K562 (cell line): ENCODE measurements at regions not wholly inside any gene's neighbourhood (a gene's known extent, or its start where the extent isn't known, plus 50 kb on each side); places are given as distances from the start of the nearest gene placed in this dataset.

Experiments used
- ATAC-seq: fragments of 200-7000 bp; cut with Tn5 transposase; 3 replicates; pipeline ENCODE4 v1.9.1; 2020; ENCODE audit warnings: moderate library complexity
- BruUV-seq: library from RNA; stranded (reverse); fragments of 400-500 nt; replicated peaks from 2 replicates; lab custom pipeline; 2021; lab: Mats Ljungman, UMichigan
- CTCF ChIA-PET: fragments of 300-600 bp; formaldehyde crosslinking; extraction: SDS; loops from one replicate; lab custom pipeline; 2021; ENCODE audit warnings: low intra/inter-chr PET ratio; lab: Yijun Ruan, JAX
- POLR2A ChIA-PET: fragments of 300-600, 350-650 bp; sonication (Branson Sonifier 250); formaldehyde crosslinking; extraction: SDS; loops from one replicate; lab custom pipeline; 2021; ENCODE audit warnings: antibody characterized with exemption, inconsistent platforms; lab: Yijun Ruan, JAX
- DNase-seq, 4 experiments: peaks; one replicate each; pipeline versions ENCODE4 v3.0.0 to v3.0.0-alpha.2; 2011 to 2018; ENCODE audit warnings: low spot score in 3 of 4, mixed read lengths in 3 of 4; ENCODE audit errors: extremely low read depth in 1 of 4
- FAIRE-seq: peaks from 2 replicates; lab custom pipeline; 2011; peaks lifted over from hg19 to GRCh38; lab: Jason Lieb, UNC
- H2AFZ ChIP-seq: 2 replicates; pipeline ENCODE4 v1.6.0; 2011; ENCODE audit warnings: low read depth, low read length, control low read depth, inconsistent platforms
- H3K27ac ChIP-seq: fragments of 200-600 bp; 3 replicates; pipeline ENCODE4 v1.8.0; 2011; ENCODE audit warnings: low read depth, mild to moderate bottlenecking, control low read depth, inconsistent platforms, low read length, moderate library complexity, mixed read lengths; ENCODE audit errors: extremely low read depth
- H3K27me3 ChIP-seq, 2 experiments: fragments of 300-600 bp in 1 of 2; 2 replicates in 1 of 2; 3 replicates in 1 of 2; pipeline versions ENCODE4 v1.6.0 to v1.8.0; 2011; ENCODE audit warnings: inconsistent platforms in 2 of 2, low read length in 2 of 2, mild to moderate bottlenecking in 1 of 2, mixed read lengths in 1 of 2, moderate library complexity in 1 of 2; ENCODE audit not compliant: control insufficient read depth in 2 of 2, insufficient read depth in 2 of 2
- H3K36me3 ChIP-seq: fragments of 300-600 bp; 3 replicates; pipeline ENCODE4 v1.8.0; 2011; ENCODE audit warnings: mild to moderate bottlenecking, low read length, inconsistent platforms; ENCODE audit not compliant: control insufficient read depth, insufficient read depth
- H3K4me1 ChIP-seq, 2 experiments: fragments of 200-600 bp in 1 of 2; replicated peaks in 1 of 2; 2 replicates in 1 of 2; 3 replicates in 1 of 2; pipeline versions ENCODE4 v1.5.1 to v1.8.0; 2011; ENCODE audit warnings: inconsistent platforms in 2 of 2, low read length in 2 of 2, mild to moderate bottlenecking in 1 of 2, mixed read lengths in 1 of 2, moderate library complexity in 1 of 2; ENCODE audit not compliant: control insufficient read depth in 2 of 2, insufficient read depth in 2 of 2
- H3K4me2 ChIP-seq: 2 replicates; pipeline ENCODE4 v1.6.1; 2011; ENCODE audit warnings: low read length, control low read depth, inconsistent platforms, mixed read lengths; ENCODE audit not compliant: insufficient read depth
- H3K4me3 ChIP-seq: fragments of 200-600 bp; sonication (generic), shearing (Covaris generic); 2 replicates; pipeline ENCODE4 v1.5.1; 2016; ENCODE audit warnings: control low read depth, inconsistent platforms
- H3K79me2 ChIP-seq: fragments of 200-600 bp; 3 replicates; pipeline ENCODE4 v1.8.0; 2011; ENCODE audit warnings: low read length, inconsistent platforms; ENCODE audit not compliant: control insufficient read depth, insufficient read depth
- H3K9ac ChIP-seq, 2 experiments: 2 replicates each; pipeline versions ENCODE4 v1.6.0 to v1.6.1; 2011; ENCODE audit warnings: low read depth in 2 of 2, low read length in 2 of 2, control low read depth in 1 of 2, inconsistent platforms in 1 of 2, mild to moderate bottlenecking in 1 of 2, mixed read lengths in 1 of 2; ENCODE audit not compliant: insufficient read depth in 1 of 2
- H3K9me1 ChIP-seq: one replicate; pipeline ENCODE4 v1.6.0; 2011; ENCODE audit warnings: inconsistent platforms, mild to moderate bottlenecking, low read length, moderate library complexity; ENCODE audit not compliant: control insufficient read depth, insufficient read depth
- H3K9me3 ChIP-seq: replicated peaks from 2 replicates; pipeline ENCODE4 v1.5.1; 2011; ENCODE audit warnings: low read depth, low read length, inconsistent platforms; ENCODE audit not compliant: control insufficient read depth, insufficient read depth
- H4K20me1 ChIP-seq: replicated peaks from 2 replicates; pipeline ENCODE4 v1.6.1; 2011; ENCODE audit warnings: low read length, inconsistent platforms, mixed read lengths; ENCODE audit not compliant: control insufficient read depth, insufficient read depth
- CREB1 ChIP-seq, 2 experiments: sonication (generic) in 1 of 2; formaldehyde crosslinking in 1 of 2; IDR thresholded peaks; 2 replicates each; pipeline versions ENCODE4 v1.6.1 to v1.8.0; 2012 to 2022; ENCODE audit warnings: inconsistent platforms in 1 of 2, mild to moderate bottlenecking in 1 of 2, missing genetic modification reagents in 1 of 2, moderate library complexity in 1 of 2
- DACH1 ChIP-seq: fragments of 450-650 bp; IDR thresholded peaks from 2 replicates; pipeline ENCODE4 v1.6.1; 2018; ENCODE audit not compliant: partially characterized antibody
- ESRRA ChIP-seq: fragments of 450-650 bp; IDR thresholded peaks from 2 replicates; pipeline ENCODE4 v1.6.1; 2014; ENCODE audit warnings: low read depth, mild to moderate bottlenecking, moderate library complexity, borderline replicate concordance
- HDAC8 ChIP-seq: fragments of 450-650 bp; IDR thresholded peaks from 2 replicates; pipeline ENCODE4 v1.6.1; 2016; ENCODE audit warnings: mild to moderate bottlenecking, missing genetic modification characterization, moderate library complexity, missing compliant biosample characterization
- RFX7 ChIP-seq: fragments of 250-450 bp; sonication (Bioruptor Pico); IDR thresholded peaks from 2 replicates; pipeline ENCODE4 v1.5.1; 2021; ENCODE audit warnings: mild to moderate bottlenecking
- ZFPM2 ChIP-seq: fragments of 250-450 bp; sonication (Bioruptor Pico); IDR thresholded peaks from 2 replicates; pipeline ENCODE4 v1.5.1; 2022; ENCODE audit warnings: mild to moderate bottlenecking
- ZNF311 ChIP-seq: fragments of 250-450 bp; sonication (Bioruptor Pico); IDR thresholded peaks from 2 replicates; pipeline ENCODE4 v1.4.0; 2020; ENCODE audit warnings: mild to moderate bottlenecking, moderate library complexity
- in situ Hi-C: fragments of 300-500 bp; cut with MboI; formaldehyde crosslinking; loops from 4 replicates; pipeline ENCODE4 v1.15.0; 2018; ENCODE audit warnings: inconsistent platforms, mixed read lengths
- intact Hi-C: fragments of 100-400 bp; cut with micrococcal nuclease; formaldehyde crosslinking; loops from 2 replicates; pipeline ENCODE4 v1.14.2; 2022
- TF ChIP-seq, protein P1 (sequence below), 2 experiments: fragments of 450-650 bp; IDR thresholded peaks; 2 replicates each; pipeline ENCODE4 v1.6.1; 2016; ENCODE audit warnings: mild to moderate bottlenecking in 2 of 2, borderline replicate concordance in 1 of 2, low read depth in 1 of 2, moderate library complexity in 1 of 2
- TF ChIP-seq, protein P2 (sequence below): fragments of 450-650 bp; IDR thresholded peaks from 2 replicates; pipeline ENCODE4 v1.7.1; 2018; ENCODE audit warnings: mild to moderate bottlenecking, low read depth; ENCODE audit not compliant: partially characterized antibody
- TF ChIP-seq, protein P3 (sequence below): fragments of 250-450 bp; sonication (Bioruptor Pico); IDR thresholded peaks from 2 replicates; pipeline ENCODE4 v1.8.0; 2022; ENCODE audit warnings: inconsistent platforms

DNA sequence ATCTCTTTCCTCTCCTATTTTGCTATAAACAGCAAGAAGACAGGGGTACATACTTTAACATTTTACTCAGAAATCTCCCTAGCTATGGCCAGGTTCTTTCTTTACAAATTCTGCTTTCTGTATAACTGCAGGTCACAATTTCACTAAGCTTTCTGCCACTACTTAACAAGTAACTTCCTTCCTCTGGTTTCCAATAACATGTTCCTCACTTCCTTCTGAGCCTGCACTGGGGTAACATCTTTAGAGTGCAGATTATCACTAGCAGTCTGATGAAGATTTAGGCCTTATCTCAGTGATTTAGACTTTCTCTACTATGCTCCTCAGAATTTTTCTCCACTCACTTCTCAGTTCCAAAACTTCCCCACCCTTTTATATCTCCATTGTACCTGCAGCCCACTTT lies 1930.5 kb upstream of the AGA start:
- H3K4me1 ChIP-seq = no peaks in the 10 kb centered on the region
- no peaks in the 10 kb centered on the region for H3K9me3 ChIP-seq
- H3K4me2 ChIP-seq = no peak overlapping the region
- H3K9ac ChIP-seq = no peak overlapping the region
- no peaks in the 10 kb centered on the region for H4K20me1 ChIP-seq
- H3K27ac ChIP-seq = no peak overlapping the region
- H2AFZ ChIP-seq = no peak overlapping the region
- in situ Hi-C loops (no loop called here), intact Hi-C loops (no loop called here)
- H3K9me1 ChIP-seq = no peaks in the 10 kb centered on the region
- no peaks in the 10 kb centered on the region for H3K36me3 ChIP-seq
- ChIA-PET CTCF (no interaction called here), POLR2A (no interaction called here)
- FAIRE-seq = no peak
- H3K4me3 ChIP-seq = no peak overlapping the region
- no peaks in the 10 kb centered on the region for H3K27me3 ChIP-seq
- no TSS peak for BruUV-seq
- no peak for DNase-seq
- no peaks in the 10 kb centered on the region for H3K79me2 ChIP-seq
- ATAC-seq = no peak
- TF ChIP-seq CREB1 (IDR thresholded peaks at IDR 0.05) = no peak
- no peak for TF ChIP-seq CREB1 (CRISPR knock-in tag; IDR thresholded peaks at IDR 0.05)
- TF ChIP-seq, protein P1, sequence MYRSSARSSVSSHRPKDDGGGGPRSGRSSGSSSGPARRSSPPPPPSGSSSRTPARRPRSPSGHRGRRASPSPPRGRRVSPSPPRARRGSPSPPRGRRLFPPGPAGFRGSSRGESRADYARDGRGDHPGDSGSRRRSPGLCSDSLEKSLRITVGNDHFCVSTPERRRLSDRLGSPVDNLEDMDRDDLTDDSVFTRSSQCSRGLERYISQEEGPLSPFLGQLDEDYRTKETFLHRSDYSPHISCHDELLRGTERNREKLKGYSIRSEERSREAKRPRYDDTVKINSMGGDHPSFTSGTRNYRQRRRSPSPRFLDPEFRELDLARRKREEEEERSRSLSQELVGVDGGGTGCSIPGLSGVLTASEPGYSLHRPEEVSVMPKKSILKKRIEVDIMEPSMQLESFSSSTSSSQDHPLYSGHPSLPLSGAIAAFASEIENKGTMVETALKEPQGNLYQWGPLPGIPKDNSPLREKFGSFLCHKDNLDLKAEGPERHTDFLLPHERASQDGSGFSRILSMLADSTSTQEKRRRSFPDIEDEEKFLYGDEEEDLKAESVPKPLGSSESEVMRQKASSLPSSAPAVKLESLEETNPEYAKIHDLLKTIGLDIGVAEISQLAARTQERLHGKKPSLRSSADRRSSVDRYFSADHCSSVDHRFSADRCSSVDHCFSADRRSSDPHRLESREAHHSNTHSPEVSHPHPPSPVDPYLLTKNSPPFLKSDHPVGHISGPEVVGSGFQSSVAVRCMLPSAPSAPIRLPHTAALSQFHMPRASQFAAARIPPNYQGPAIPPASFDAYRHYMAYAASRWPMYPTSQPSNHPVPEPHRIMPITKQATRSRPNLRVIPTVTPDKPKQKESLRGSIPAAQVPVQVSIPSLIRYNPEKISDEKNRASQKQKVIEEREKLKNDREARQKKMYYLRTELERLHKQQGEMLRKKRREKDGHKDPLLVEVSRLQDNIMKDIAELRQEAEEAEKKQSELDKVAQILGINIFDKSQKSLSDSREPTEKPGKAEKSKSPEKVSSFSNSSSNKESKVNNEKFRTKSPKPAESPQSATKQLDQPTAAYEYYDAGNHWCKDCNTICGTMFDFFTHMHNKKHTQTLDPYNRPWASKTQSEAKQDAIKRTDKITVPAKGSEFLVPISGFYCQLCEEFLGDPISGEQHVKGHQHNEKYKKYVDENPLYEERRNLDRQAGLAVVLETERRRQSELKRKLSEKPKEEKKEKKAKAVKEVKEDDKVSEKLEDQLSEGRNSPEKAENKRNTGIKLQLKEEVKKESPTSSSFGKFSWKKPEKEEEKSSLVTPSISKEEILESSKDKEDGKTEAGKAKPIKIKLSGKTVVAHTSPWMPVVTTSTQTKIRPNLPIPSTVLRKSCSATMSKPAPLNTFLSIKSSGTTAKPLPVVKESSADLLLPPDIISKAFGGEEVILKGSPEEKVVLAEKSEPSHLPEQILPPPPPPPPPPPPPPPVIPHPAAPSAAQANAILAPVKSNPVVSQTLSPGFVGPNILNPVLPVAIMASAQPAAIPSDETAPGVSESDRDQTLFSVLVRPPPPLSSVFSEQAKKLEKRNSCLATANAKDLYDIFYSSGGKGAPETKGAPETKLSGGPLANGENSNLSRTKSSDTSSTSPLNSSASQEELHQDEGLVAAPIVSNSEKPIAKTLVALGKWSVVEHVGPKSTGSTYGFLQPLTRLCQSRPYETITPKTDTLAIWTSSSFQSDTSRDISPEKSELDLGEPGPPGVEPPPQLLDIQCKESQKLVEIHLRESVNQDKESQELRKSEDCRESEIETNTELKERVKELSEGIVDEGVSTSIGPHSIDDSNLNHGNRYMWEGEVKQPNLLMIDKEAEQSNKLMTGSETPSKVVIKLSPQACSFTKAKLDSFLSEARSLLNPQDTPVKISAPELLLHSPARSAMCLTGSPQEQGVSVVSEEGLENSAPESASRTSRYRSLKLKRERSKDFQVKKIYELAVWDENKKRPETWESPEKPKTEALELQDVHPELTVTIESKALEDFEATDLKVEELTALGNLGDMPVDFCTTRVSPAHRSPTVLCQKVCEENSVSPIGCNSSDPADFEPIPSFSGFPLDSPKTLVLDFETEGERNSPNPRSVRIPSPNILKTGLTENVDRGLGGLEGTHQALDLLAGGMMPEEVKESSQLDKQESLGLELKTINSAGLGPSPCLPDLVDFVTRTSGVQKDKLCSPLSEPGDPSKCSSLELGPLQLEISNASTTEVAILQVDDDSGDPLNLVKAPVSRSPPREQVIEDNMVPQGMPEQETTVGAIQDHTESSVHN (IDR thresholded peaks at IDR 0.05; ENCODE audit: borderline replicate concordance in 1 of 2, low read depth in 1 of 2) = no peak
- no peak for TF ChIP-seq DACH1
- TF ChIP-seq, protein P2, sequence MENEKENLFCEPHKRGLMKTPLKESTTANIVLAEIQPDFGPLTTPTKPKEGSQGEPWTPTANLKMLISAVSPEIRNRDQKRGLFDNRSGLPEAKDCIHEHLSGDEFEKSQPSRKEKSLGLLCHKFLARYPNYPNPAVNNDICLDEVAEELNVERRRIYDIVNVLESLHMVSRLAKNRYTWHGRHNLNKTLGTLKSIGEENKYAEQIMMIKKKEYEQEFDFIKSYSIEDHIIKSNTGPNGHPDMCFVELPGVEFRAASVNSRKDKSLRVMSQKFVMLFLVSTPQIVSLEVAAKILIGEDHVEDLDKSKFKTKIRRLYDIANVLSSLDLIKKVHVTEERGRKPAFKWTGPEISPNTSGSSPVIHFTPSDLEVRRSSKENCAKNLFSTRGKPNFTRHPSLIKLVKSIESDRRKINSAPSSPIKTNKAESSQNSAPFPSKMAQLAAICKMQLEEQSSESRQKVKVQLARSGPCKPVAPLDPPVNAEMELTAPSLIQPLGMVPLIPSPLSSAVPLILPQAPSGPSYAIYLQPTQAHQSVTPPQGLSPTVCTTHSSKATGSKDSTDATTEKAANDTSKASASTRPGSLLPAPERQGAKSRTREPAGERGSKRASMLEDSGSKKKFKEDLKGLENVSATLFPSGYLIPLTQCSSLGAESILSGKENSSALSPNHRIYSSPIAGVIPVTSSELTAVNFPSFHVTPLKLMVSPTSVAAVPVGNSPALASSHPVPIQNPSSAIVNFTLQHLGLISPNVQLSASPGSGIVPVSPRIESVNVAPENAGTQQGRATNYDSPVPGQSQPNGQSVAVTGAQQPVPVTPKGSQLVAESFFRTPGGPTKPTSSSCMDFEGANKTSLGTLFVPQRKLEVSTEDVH = no peak
- no peak for TF ChIP-seq HDAC8 (tag)
- no peak for TF ChIP-seq ZNF311 (CRISPR knock-in tag)
- no peak for TF ChIP-seq ESRRA
- TF ChIP-seq RFX7 (CRISPR knock-in tag) = no peak
- TF ChIP-seq ZFPM2 (CRISPR knock-in tag) = no peak
- TF ChIP-seq, protein P3, sequence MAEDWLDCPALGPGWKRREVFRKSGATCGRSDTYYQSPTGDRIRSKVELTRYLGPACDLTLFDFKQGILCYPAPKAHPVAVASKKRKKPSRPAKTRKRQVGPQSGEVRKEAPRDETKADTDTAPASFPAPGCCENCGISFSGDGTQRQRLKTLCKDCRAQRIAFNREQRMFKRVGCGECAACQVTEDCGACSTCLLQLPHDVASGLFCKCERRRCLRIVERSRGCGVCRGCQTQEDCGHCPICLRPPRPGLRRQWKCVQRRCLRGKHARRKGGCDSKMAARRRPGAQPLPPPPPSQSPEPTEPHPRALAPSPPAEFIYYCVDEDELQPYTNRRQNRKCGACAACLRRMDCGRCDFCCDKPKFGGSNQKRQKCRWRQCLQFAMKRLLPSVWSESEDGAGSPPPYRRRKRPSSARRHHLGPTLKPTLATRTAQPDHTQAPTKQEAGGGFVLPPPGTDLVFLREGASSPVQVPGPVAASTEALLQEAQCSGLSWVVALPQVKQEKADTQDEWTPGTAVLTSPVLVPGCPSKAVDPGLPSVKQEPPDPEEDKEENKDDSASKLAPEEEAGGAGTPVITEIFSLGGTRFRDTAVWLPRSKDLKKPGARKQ (CRISPR knock-in tag) = no peak
